VCaP (cell line): ENCODE measurements at regions not wholly inside any gene's neighbourhood (a gene's known extent, or its start where the extent isn't known, plus 50 kb on each side); places are given as distances from the start of the nearest gene placed in this dataset.

ENCODE experiments used
- H3K27ac ChIP-seq: fragments of 450-650 bp; 2 replicates; pipeline ENCODE4 v1.5.1; 2017
- TF ChIP-seq, protein P1 (sequence below): fragments of 450-650 bp; conservative IDR thresholded peaks from 2 replicates; pipeline ENCODE4 v1.5.1; 2017; ENCODE audit warnings: mild to moderate bottlenecking, moderate library complexity

GRCh38 chr3:162193148-162194095, 696.8 kb downstream of the OTOL1 start:
- TF ChIP-seq, protein P1, sequence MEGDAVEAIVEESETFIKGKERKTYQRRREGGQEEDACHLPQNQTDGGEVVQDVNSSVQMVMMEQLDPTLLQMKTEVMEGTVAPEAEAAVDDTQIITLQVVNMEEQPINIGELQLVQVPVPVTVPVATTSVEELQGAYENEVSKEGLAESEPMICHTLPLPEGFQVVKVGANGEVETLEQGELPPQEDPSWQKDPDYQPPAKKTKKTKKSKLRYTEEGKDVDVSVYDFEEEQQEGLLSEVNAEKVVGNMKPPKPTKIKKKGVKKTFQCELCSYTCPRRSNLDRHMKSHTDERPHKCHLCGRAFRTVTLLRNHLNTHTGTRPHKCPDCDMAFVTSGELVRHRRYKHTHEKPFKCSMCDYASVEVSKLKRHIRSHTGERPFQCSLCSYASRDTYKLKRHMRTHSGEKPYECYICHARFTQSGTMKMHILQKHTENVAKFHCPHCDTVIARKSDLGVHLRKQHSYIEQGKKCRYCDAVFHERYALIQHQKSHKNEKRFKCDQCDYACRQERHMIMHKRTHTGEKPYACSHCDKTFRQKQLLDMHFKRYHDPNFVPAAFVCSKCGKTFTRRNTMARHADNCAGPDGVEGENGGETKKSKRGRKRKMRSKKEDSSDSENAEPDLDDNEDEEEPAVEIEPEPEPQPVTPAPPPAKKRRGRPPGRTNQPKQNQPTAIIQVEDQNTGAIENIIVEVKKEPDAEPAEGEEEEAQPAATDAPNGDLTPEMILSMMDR = no peak
- no peak overlapping the region for H3K27ac ChIP-seq

- TF ChIP-seq, protein P1 = no peak
Observed at GRCh38 chr3:162195147-162195546, 698.5 kb downstream of the OTOL1 start.

DNA sequence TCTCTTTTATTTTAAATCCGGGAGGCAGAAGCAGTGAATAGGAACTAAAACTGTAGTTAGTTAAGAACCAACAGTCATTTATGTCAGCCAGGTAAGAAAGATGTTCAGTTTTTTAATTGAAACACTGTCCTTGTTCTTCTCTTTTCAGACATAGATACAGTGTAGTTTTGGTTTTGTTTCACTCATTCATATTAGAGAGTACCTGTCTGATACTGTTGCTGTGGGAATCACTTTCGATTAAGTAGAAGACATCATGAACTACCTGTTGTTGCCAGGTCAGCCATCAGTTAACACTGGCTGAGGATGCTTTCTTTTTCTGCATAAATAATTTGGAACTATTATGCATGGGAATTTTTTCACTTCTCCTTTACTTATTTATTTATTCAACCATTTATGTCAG, 700.4 kb downstream of the OTOL1 start:
- TF ChIP-seq, protein P1 = no peak
- no peak overlapping the region for H3K27ac ChIP-seq

More at GRCh38 chr3:162195147-162195546, 698.5 kb downstream of the OTOL1 start:
- H3K27ac ChIP-seq = no peak overlapping the region

GRCh38 chr3:162200836-162201235, 704.2 kb downstream of the OTOL1 start:
- H3K27ac ChIP-seq = no peak overlapping the region
- TF ChIP-seq, protein P1 = no peak

- TF ChIP-seq, protein P1 = no peak
- no peak overlapping the region for H3K27ac ChIP-seq
Observed at GRCh38 chr3:162206648-162207047, 710.0 kb downstream of the OTOL1 start.

GRCh38 chr3:162211470-162211869, 714.9 kb downstream of the OTOL1 start:
- TF ChIP-seq, protein P1 = no peak

DNA sequence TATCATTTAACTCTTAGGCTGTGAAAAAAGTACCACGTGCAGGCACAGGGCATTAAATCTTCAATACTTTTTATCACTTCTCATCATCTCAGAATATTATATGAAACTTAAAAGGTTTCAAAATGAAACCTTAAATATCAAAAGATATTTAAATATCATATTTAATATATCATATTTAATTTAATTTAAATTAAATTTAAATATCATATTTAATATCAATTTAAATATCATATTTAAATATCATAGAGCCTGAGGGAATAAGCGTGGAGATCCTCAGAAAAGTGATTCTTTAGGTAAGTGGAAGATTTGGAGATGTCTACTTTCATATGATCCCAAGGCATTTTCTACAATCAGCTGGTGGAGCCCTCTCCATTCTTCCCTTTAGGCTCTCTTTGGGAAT, 716.6 kb downstream of the OTOL1 start:
- H3K27ac ChIP-seq = no peak overlapping the region
- TF ChIP-seq, protein P1 = no peak

More at GRCh38 chr3:162211470-162211869, 714.9 kb downstream of the OTOL1 start:
- H3K27ac ChIP-seq = no peak overlapping the region
